Activated CD4-positive, alpha-beta T cell treated with anti-CD3 and anti-CD28 coated beads, Interleukin-2, amount 50 U/mL, for 16 hours (primary cell): ENCODE measurements at regions not wholly inside any gene's neighbourhood (a gene's known extent, or its start where the extent isn't known, plus 50 kb on each side); places are given as distances from the start of the nearest gene placed in this dataset.

ENCODE experiments used
- DNase-seq: peaks from one replicate; pipeline ENCODE4 v3.0.0-alpha.2; 2020

DNA sequence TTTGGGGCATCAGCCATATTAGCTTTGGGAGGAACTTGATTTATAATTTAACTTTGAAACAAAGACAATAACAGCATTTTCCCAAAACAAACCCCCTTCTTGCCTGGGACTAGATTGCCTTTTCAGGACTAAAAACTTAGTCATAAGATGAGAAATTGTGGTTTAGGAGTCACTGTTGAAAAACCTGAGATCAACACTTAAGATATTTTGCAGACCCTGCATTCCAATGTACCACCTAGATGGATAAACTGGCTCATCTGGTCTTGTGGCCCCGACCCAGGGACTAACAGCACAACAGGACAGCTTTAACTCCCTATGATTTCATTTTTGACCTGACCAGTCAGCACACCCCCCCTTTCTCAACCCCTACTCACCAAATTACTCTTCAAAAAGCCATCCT lies 1165.4 kb downstream of the XPNPEP1 start:
- no peak for DNase-seq

DNA sequence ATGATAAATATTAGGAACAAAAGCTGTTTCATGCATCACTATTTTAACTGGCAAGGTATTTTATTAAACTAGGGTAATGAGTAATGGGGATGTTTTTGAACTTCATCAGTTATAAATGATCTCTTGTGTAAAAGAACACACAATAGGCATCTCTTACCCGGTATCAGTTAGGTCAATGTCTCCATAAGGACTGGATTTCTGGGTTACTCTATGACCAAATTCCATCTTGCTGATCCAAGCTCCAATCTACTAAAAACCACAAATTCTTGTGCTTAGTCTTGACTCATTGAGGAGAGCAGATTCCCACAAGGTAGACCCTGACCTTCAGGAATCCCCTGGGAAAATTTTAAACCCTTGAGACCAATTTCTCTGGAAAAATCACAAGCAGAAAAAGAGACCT lies 1167.7 kb downstream of the XPNPEP1 start:
- DNase-seq = no peak

DNA sequence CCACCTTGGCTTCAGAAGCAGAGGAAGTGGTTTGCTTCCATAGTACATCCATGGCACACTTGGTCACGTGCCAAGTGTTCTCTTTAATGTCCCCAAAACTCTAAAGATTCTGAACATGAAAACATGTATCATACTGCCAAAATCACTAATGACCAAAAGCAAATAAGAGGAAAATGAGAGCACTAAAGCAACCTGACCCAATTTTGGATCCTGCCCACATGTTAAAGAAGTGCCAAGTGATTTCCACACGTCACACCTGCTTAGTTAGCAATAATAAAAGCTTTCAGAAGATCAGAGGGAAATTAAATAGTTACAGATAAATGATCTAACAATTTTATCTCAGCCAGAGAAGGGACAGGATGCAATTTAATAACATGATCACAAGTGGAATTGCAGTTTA lies 1170.0 kb downstream of the XPNPEP1 start:
- DNase-seq = no peak

DNA sequence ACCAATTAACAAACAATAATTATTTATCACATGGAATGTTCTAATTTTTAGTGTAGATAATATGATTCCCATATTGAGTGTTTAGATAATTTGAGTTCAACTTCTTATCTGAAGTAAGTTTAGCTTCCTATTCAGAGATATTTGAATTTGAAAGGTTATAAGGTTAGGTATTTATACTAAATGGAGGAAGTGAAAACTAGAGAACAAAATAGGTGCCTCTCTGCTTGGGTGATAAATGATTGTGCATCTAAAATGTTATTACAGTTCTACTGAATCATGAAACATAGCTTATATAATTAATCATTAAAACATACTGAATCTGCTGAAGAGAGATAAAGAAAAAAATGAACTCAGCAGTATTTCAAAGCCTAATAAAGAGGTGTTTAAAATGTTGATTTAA lies 1174.3 kb downstream of the XPNPEP1 start:
- no peak for DNase-seq

DNA sequence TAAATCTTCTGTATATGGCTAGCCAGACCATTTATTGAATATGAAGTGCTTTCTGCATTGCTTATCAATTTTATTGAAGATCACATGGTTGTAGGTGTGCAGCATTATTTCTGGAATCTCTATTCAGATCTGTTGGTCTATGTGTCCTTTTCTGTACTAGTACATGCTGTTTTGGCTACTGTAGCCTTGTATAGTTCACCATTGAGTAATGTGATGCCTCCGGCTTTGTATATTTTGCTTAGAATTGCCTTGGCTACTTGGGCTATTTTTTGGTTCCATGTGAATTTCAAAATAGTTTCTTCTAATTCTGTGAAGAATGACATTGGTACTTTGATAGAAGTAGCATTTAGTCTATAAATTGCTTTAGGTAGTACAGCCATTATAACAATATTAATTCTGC lies 1187.2 kb downstream of the XPNPEP1 start:
- DNase-seq = no peak

DNA sequence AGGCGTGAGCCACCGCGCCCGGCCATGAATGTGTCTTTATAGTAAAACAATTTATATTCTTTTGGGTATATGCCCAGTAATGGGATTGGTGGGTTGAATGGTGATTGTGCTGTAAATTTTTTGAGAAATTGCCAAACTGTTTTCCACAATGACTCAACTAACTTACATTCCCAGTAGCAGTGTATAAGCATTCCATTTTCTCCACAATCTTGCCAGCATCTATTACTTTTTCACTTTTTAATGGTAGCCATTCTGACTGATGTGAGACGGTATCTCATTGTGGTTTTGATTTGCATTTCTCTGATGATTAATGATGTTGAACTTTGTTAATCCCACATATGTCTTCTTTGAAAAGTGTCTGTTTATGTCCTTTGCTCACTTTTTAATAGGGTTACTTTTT lies 1187.9 kb downstream of the XPNPEP1 start:
- DNase-seq = no peak

DNA sequence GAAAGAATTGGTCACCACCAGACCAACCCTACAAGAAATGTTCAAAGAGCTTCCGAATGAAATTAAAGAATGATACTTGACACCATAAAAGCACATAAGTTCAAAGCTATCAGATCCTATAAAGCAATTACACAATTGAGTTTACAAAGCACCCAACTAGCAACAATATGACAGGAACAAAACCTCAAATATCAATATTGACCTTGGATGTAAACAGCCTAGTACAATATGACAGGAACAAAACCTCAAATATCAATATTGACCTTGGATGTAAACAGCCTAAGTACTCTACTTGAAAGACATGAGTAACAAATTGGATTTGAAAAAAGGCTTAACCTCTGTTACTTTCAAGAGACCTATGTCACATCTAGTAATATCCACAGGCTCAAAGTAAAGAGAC lies 1201.4 kb downstream of the XPNPEP1 start:
- DNase-seq = no peak

DNA sequence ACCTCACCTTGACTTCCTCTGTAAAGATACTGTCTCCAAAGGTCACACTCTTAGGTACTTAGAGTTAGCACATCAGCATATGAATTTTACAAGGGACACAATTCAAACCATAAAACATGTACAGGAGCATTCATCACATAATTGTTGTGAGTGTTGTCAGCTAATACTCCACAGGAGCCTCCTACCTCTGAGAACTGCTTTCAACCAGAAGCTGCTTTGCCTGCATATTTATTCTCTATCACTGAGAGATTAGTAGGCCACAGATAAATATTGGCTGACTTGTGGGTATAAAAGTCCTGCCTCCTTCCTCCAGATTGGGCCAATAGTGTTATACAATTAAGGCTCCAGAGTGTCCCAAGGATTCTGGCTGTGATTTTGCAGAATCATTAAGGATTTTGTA lies 1207.0 kb downstream of the XPNPEP1 start:
- DNase-seq = no peak

DNA sequence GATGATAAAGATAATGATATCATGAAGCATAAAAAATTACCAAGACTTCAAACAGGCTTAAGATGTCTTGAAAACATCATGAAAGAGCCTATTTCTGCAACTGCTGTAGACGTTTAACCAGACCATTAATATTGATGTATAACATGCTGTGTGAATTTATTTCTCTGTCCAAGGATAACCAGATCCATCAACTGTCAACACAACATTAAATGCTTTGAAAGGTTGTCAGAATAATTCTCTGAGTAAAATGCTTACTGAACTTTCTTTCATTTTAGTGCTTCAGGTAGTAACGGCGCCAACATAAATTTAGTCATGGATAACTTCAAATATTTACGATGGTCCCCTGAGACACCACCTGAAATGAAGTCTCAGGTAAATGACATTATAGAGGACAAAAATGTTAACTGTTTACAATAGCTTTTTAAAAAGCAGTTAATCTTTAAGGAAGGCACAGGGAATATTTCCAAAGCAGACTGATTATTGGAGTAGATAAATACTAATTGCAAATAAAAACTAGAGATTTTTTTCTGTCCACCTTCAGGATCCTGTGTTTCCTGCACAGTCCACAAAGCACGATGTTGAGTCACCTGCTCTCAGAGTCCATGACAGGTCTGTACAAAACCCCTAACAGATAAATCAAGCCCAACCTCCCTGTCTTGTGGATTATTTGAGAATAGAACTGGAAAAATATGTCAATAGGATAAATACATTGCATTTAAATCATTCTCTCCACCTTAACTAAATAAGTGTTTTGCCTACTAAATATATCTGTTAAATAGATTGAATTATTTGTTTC lies 1213.2 kb downstream of the XPNPEP1 start:
- DNase-seq = no peak

DNA sequence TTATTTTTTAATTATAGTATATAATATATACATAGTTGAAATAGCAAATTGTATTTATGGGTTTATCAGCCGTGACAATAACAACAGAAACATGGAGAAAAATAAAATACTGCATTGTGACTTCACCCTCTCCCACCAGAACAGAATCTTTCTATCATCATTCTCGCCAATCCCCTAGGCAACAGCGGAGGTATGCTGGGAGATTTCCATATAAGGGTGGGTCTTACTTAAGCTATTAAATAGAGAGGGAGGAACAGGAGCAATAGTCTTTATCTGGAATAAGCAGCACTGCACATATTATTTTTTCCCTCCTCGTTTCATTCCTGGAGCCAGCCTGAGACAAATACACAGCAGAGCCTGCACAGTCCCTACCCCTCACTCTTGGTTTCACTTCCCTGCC lies 1214.9 kb downstream of the XPNPEP1 start:
- DNase-seq = no peak

DNA sequence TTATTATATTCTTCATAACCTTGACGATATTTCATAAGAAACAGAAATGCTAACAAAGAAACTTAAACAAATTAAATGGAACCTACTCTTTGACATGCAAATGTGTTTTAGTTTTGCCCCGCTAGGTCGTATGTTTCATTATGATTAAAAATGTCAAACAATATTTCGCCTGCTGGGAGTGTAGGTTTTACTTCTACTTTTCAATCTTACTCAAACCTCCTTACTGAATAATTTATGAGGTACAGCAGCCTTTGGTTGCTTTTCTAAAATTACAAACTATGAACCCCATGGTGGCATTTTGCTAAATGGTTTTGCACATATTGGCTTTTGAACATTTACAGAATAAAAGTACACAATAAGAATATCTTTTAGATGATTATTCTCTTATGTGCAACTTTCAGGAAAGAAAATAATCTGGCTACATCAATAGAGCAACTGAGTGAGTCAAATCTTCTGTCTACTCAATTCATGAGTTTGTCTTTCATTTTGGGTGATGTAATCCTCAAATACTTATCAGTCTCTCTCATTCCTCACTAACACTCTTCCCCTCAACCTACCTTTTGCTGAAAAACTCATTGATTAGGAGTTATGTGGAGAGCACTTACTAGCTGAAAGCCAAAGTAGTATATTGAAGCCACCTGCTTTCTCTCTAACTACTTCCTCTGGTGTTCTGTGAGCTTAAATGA lies 1226.4 kb downstream of the XPNPEP1 start:
- peak; percentile 37 for DNase-seq

DNA sequence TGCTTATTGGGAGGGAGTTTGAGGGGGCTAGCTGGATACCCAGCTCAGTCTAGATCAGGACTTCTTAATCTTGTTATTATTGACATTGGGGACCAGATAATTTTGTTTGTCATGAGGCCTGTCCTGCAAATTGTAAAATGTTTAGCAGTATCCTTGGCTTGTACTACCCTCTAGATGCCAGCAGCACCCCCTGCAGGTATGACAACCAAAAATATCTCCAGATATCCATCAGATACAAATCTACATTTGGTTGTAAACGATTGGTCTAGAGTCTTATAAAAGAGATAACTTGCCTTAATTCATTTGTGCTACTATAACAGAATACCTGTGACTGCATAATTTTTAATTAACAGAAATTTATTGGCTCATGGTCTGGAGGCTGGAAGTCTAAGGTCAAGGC lies 1232.2 kb downstream of the XPNPEP1 start:
- no peak for DNase-seq

DNA sequence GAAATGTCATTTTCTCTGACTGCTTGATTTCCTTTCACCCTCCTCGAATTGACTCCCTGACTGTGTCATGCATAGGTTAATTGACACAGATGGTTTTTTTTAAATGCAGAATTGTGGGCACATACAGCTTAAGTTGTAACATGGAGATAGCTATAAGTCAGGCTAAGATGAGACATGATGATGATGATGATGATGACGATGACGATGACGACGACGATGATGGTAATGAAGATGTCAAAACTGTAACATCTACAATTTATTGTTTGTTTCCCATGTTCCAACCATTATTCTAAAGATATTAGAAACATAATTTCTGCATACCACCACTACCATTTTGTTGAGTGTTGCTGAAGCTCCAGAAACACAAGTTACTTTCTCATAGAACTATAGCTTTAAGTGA lies 1232.8 kb downstream of the XPNPEP1 start:
- DNase-seq = no peak

DNA sequence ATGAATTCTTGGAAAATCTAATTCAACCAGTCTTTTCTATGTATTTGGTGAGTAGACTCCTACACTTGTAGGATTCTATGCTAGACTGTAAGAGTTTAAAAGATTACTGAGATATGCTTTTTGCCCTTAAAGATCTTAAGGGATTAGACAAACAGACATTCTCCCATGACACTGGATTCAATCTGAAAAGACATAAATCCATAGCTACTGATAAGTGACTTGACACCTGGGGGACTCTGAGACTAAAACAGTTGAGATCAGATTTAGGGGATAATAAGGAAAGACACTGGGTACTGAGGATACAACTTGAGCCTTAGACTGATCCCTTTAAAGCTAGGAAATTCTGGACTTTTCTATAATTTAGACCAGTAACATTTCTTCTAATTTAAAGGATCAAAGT lies 1233.4 kb downstream of the XPNPEP1 start:
- DNase-seq = no peak

DNA sequence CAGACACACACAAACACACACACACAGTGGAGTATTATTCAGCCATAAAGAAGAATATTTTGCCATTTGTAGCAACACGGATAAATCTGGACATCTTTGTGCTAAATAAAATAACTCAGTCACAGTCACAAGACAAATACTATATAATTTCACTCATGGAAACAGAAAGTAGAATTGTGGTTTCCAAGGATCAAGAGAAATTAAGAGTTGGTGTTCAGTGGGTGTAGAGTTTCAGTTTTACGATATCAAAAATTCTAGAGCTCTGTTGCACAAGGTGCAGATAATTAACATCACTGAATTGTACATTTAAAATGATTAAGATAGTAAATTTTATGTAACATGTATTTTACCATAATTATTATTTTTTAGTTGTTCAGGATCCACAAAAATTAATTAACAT lies 1235.0 kb downstream of the XPNPEP1 start:
- no peak for DNase-seq

DNA sequence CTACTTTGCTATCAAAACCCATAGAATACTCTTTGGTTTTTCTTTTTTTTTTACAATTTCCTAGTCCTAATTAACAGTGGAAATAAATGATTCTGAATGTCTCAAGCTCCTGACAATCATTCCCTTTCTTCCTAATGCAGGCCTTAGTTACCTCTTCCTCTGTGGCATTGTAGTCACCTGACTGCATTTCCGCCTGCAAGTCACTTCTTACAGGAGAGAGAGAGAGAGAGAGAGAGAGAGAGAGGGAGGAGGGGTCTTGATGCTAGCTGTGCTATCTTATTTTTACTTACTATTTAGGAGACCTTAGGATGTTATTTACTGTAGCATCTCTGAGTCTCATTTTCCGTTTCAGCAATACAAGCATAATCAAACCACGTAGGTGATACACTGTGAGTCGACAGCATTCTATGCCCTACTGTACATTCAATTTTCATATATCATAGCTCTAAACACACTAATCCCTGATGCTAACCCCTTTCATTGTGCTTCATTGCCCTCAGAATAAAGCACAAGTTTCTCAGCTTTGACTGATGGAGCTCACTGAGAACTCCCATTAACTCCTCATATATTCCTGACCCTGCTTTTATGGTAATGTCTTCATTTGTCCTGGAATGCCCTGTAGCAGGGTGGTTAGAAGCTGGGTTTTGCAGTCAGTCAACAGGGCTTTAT lies 1237.3 kb downstream of the XPNPEP1 start:
- no peak for DNase-seq

DNA sequence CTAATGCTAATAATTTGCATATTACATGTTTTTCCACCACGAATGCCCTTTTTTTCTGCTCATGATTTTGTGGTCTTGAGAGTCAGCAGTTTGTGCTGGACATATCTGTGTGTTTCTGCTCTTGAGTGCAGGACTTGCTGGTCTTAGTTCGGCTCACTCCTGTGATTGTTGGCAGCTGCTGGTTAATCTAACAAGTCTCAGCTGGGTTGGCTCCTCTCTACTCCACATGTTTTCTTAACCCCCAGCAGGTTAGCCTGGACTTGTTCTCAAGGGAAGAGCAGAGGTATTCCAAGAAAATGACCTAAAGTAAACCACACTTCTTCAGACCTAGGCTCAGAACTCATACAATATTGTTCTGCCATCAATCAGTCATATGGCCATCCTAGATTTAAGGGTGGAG lies 1238.9 kb downstream of the XPNPEP1 start:
- no peak for DNase-seq

DNA sequence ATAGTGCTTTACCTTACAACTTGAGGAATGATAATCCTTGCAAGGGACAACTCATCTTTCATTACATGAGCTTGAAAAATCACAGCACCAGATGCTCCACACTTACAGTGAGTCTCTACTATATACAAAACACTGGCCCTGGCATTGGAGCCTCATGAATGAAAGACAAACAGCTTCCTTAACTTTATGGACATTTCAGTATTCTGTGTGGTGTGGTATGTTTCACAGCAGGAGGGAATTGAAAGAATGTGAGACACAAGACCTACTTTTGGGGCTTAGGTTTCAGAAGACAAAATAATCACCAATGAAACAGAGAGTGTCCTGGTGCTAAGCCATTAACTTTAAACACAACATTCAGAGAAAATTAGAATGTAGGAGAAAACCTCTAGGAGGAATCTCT lies 1249.6 kb downstream of the XPNPEP1 start:
- no peak for DNase-seq

DNA sequence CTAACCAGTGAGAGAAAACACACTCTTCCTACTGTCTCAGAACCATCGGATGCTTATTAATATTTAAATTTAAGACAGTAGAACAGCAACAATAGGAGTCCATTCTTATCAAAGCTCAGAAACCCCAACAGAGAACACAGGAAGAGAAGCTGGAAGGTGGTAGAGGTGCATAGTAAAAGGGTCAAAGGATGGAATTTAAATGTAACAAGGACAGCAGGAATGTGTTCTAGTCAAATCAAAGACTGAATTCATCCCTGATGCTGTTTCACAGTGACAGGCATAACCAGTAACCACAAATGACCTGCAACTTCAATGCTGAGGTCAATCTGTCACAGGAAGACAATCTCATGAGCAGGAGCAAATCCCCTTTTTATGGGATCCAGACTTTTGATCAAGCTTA lies 1259.7 kb downstream of the XPNPEP1 start:
- DNase-seq = no peak

DNA sequence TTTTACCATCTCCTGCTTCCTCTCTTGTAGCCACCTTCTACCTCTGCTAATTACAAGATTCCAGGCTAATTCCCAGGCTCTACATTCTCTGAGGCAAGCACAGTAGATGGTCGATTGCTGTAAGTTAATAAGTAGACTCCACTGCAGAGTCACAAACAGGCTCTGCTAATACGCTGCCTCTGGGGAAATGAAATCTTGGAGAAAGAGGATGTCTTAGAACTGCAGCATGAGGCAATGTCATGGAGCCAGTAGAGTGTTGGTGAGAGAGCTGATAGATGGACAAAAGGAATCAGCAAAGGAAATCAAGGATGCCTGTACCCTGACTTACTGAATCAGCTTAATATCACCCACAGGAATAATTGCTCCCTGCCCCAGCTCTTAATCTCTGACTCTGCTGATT lies 1260.3 kb downstream of the XPNPEP1 start:
- DNase-seq = no peak

DNA sequence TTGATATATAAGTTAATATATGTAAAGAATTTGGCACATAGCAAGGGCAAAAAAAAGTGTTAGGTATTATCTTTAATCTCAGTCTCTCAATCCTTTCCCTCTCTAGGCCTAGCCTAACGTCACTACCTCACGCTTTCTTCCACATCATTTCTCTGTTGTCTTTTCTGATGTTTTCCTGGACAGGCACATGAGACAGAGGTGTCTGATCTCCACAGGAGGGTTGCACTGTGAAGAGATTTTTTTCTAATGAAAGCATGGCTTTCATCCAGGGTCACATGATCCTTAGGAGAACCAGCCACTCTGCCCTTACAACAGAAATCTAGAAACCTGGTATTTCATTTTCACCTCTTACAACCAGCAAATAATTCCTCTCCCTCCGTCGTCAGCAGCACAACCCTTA lies 1268.3 kb downstream of the XPNPEP1 start:
- no peak for DNase-seq

DNA sequence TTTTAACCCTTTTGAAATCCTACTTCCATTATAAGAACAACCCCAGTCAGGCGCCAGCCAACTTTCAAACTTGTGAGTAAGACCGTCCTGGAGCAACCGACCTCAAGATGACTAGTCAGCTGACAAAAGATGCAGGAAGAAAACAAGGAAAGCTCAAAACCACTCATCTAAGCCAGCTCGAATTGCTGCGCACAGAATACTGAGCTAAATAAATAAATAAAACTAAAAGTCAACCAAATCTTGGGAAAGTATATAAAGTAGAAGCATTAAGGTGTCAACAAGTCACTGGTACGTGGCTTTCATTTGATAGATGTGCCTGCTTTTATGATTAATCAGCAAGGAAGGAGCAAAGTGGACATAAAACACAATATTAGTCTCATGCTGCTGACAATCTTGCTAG lies 1269.8 kb downstream of the XPNPEP1 start:
- no peak for DNase-seq

DNA sequence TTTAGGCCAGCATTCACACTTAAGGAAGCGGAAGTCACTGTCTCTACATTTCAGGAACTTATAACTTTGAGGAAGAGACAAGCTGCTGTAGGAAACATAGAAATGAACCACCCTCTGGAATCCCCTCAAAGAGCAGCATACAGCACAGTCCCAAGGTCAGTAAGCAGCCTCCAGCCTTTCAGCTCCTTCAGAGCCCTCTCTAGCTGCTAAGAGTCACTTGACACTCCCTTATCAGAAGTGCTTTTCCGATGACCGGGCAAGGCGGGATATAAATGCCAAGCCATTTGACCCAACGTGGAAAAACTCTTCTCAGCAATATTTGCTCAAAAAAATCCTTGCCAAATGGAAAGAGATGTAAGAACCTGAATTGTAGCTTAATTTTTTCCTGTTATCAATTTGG lies 1284.3 kb downstream of the XPNPEP1 start:
- no peak for DNase-seq

DNA sequence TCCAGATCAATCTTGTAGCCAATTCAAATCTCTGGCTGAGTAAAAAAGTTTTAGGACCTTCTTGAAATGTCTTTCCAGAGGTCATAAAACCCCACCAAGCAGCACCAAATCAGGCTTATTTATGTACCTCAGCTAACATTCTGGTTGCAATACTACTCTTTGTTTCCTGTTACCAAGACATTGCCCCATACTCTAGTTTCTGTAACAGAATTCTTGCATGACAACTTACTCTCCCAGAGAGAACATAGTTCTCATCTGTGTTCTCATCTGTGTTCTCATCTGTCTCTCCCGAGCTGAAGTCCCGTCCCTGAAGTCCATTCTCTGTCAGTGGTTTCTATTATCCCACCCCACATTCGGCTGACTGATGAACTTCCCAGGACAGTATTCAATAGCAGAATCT lies 1285.1 kb downstream of the XPNPEP1 start:
- DNase-seq = no peak
